CD8-positive, alpha-beta memory T cell (primary cell): ENCODE measurements at regions not wholly inside any gene's neighbourhood (a gene's known extent, or its start where the extent isn't known, plus 50 kb on each side); places are given as distances from the start of the nearest gene placed in this dataset.

Source experiments
- CTCF ChIA-PET: fragments of 350-600 bp; sonication (Branson Sonifier 250); formaldehyde crosslinking; loops from one replicate; lab custom pipeline; 2021; ENCODE audit warnings: antibody characterized with exemption; lab: Charles Lee
- POLR2A ChIA-PET: fragments of 350-600 bp; sonication (Branson Sonifier 250); formaldehyde crosslinking; loops from one replicate; lab custom pipeline; 2021; ENCODE audit warnings: antibody characterized with exemption; lab: Charles Lee
- DNase-seq, 5 donors: peaks; one replicate each; pipeline versions ENCODE4 v3.0.0 to v3.0.0-alpha.2; 2020 to 2022; ENCODE audit warnings: mixed read lengths in 1 of 5
- H3K27ac ChIP-seq: one replicate; pipeline ENCODE4 v1.7.0; 2013; ENCODE audit warnings: low read depth, mild to moderate bottlenecking, low read length, moderate library complexity
- H3K27me3 ChIP-seq: 2 replicates; pipeline ENCODE4 v1.7.0; 2013; ENCODE audit warnings: low read length, mild to moderate bottlenecking; ENCODE audit not compliant: insufficient read depth, poor library complexity, severe bottlenecking
- H3K36me3 ChIP-seq: 2 replicates; pipeline ENCODE4 v1.7.0; 2013; ENCODE audit warnings: mild to moderate bottlenecking, low read length, moderate library complexity; ENCODE audit not compliant: insufficient read depth
- H3K4me1 ChIP-seq: 2 replicates; pipeline ENCODE4 v1.7.0; 2013; ENCODE audit warnings: mild to moderate bottlenecking, low read length, moderate library complexity; ENCODE audit not compliant: insufficient read depth
- H3K4me3 ChIP-seq: 2 replicates; pipeline ENCODE4 v1.7.0; 2013; ENCODE audit warnings: mild to moderate bottlenecking, low read length
- H3K9me3 ChIP-seq: 2 replicates; pipeline ENCODE4 v1.7.0; 2013; ENCODE audit warnings: mild to moderate bottlenecking, low read length
- H3K27ac Mint-ChIP-seq, 8 donors: one replicate each; pipeline ENCODE4 v1.8.0; 2020 to 2021; ENCODE audit warnings: mixed read lengths in 8 of 8, mild to moderate bottlenecking in 6 of 8, inconsistent platforms in 3 of 8, moderate library complexity in 3 of 8
- H3K27me3 Mint-ChIP-seq, 2 donors: one replicate each; pipeline ENCODE4 v1.8.0; 2020 to 2021; ENCODE audit warnings: mixed read lengths in 2 of 2, mild to moderate bottlenecking in 1 of 2, moderate library complexity in 1 of 2
- H3K36me3 Mint-ChIP-seq, 3 donors: one replicate each; pipeline ENCODE4 v1.8.0; 2020 to 2021; ENCODE audit warnings: mixed read lengths in 3 of 3, inconsistent platforms in 1 of 3, mild to moderate bottlenecking in 1 of 3
- H3K4me1 Mint-ChIP-seq, 3 donors: one replicate each; pipeline ENCODE4 v1.8.0; 2020 to 2021; ENCODE audit warnings: mixed read lengths in 3 of 3, inconsistent platforms in 1 of 3, mild to moderate bottlenecking in 1 of 3
- H3K4me3 Mint-ChIP-seq, 7 donors: one replicate each; pipeline ENCODE4 v1.8.0; 2020 to 2021; ENCODE audit warnings: mixed read lengths in 7 of 7, mild to moderate bottlenecking in 6 of 7, moderate library complexity in 4 of 7, inconsistent platforms in 2 of 7
- H3K9me3 Mint-ChIP-seq, 5 donors: one replicate each; pipeline ENCODE4 v1.8.0; 2020 to 2022; ENCODE audit warnings: mixed read lengths in 5 of 5, mild to moderate bottlenecking in 3 of 5, moderate library complexity in 2 of 5, inconsistent platforms in 1 of 5

GRCh38 chr5:125106271-125106670 is 359.8 kb upstream of the ZNF608 start:
- Mint-ChIP-seq H3K27ac (no peak overlapping the region), H3K4me3 (no peak overlapping the region), H3K4me1 (no peaks in the 10 kb centered on the region), H3K9me3 (peaks cover 0 to 7% (median 3%) of the 10 kb centered on the region in 5 donors), H3K27me3 (no peaks in the 10 kb centered on the region), H3K36me3 (no peaks in the 10 kb centered on the region)
- DNase-seq: no peak
- Histone ChIP-seq H3K27ac (no peak overlapping the region), H3K4me3 (no peak overlapping the region), H3K36me3 (no peaks in the 10 kb centered on the region), H3K9me3 (no peaks in the 10 kb centered on the region), H3K27me3 (no peaks in the 10 kb centered on the region), H3K4me1 (no peaks in the 10 kb centered on the region)
- POLR2A ChIA-PET: no interaction called here
- CTCF ChIA-PET: no interaction called here

- Mint-ChIP-seq H3K9me3 (peaks cover 0 to 8% (median 4%) of the 10 kb centered on the region in 5 donors), H3K4me1 (no peaks in the 10 kb centered on the region), H3K36me3 (no peaks in the 10 kb centered on the region), H3K27me3 (no peaks in the 10 kb centered on the region), H3K4me3 (no peak overlapping the region), H3K27ac (no peak overlapping the region)
- DNase-seq: no peak
- no peaks in the 10 kb centered on the region for H3K4me1 ChIP-seq
- no peaks in the 10 kb centered on the region for H3K36me3 ChIP-seq
- ChIA-PET CTCF (no interaction called here), POLR2A (no interaction called here)
- no peaks in the 10 kb centered on the region for H3K9me3 ChIP-seq
- no peaks in the 10 kb centered on the region for H3K27me3 ChIP-seq
- H3K27ac ChIP-seq: no peak overlapping the region
- no peak overlapping the region for H3K4me3 ChIP-seq
These were observed 360.4 kb upstream of the ZNF608 start for GRCh38 chr5:125106881-125107280.

GRCh38 chr5:125109293-125109692 is 362.9 kb upstream of the ZNF608 start:
- H3K27ac ChIP-seq: no peak overlapping the region
- no peaks in the 10 kb centered on the region for H3K4me1 Mint-ChIP-seq
- H3K4me3 ChIP-seq: no peak overlapping the region
- no peaks in the 10 kb centered on the region for H3K27me3 Mint-ChIP-seq
- H3K36me3 Mint-ChIP-seq: no peaks in the 10 kb centered on the region
- DNase-seq: no peak
- ChIA-PET CTCF (no interaction called here), POLR2A (no interaction called here)
- H3K9me3 ChIP-seq: no peaks in the 10 kb centered on the region
- H3K27me3 ChIP-seq: no peaks in the 10 kb centered on the region
- no peak overlapping the region for H3K27ac Mint-ChIP-seq
- no peak overlapping the region for H3K4me3 Mint-ChIP-seq
- peaks cover 0 to 8% (median 4%) of the 10 kb centered on the region in 5 donors for H3K9me3 Mint-ChIP-seq
- H3K36me3 ChIP-seq: no peaks in the 10 kb centered on the region
- no peaks in the 10 kb centered on the region for H3K4me1 ChIP-seq

GRCh38 chr5:125109816-125110215 is 363.4 kb upstream of the ZNF608 start:
- Histone ChIP-seq H3K9me3 (no peaks in the 10 kb centered on the region), H3K27me3 (no peaks in the 10 kb centered on the region), H3K4me1 (no peaks in the 10 kb centered on the region), H3K36me3 (no peaks in the 10 kb centered on the region), H3K4me3 (no peak overlapping the region), H3K27ac (no peak overlapping the region)
- POLR2A ChIA-PET: no interaction called here
- peaks cover 0 to 8% (median 4%) of the 10 kb centered on the region in 5 donors for H3K9me3 Mint-ChIP-seq
- H3K27ac Mint-ChIP-seq: no peak overlapping the region
- no peak overlapping the region for H3K4me3 Mint-ChIP-seq
- CTCF ChIA-PET: no interaction called here
- H3K36me3 Mint-ChIP-seq: no peaks in the 10 kb centered on the region
- H3K27me3 Mint-ChIP-seq: no peaks in the 10 kb centered on the region
- no peak for DNase-seq
- no peaks in the 10 kb centered on the region for H3K4me1 Mint-ChIP-seq

- Histone ChIP-seq H3K27me3 (no peaks in the 10 kb centered on the region), H3K9me3 (no peaks in the 10 kb centered on the region), H3K27ac (no peak overlapping the region), H3K36me3 (no peaks in the 10 kb centered on the region), H3K4me3 (no peak overlapping the region), H3K4me1 (no peaks in the 10 kb centered on the region)
- Mint-ChIP-seq H3K9me3 (peaks cover 0 to 9% (median 7%) of the 10 kb centered on the region in 5 donors), H3K4me3 (no peak overlapping the region), H3K27ac (no peak overlapping the region), H3K36me3 (no peaks in the 10 kb centered on the region), H3K27me3 (no peaks in the 10 kb centered on the region), H3K4me1 (no peaks in the 10 kb centered on the region)
- ChIA-PET POLR2A (no interaction called here), CTCF (no interaction called here)
- no peak for DNase-seq
These were observed 365.8 kb upstream of the ZNF608 start for GRCh38 chr5:125112196-125112595.

- CTCF ChIA-PET: no interaction called here
- H3K27me3 ChIP-seq: no peaks in the 10 kb centered on the region
- no peaks in the 10 kb centered on the region for H3K36me3 ChIP-seq
- no peak overlapping the region for H3K4me3 ChIP-seq
- H3K4me1 ChIP-seq: no peaks in the 10 kb centered on the region
- POLR2A ChIA-PET: no interaction called here
- H3K27ac ChIP-seq: no peak overlapping the region
- no peaks in the 10 kb centered on the region for H3K9me3 ChIP-seq
- no peaks in the 10 kb centered on the region for H3K27me3 Mint-ChIP-seq
- no peak for DNase-seq
- H3K36me3 Mint-ChIP-seq: no peaks in the 10 kb centered on the region
- no peak overlapping the region for H3K27ac Mint-ChIP-seq
- H3K4me3 Mint-ChIP-seq: no peak overlapping the region
- no peaks in the 10 kb centered on the region for H3K4me1 Mint-ChIP-seq
- H3K9me3 Mint-ChIP-seq: peaks cover 0 to 10% (median 7%) of the 10 kb centered on the region in 5 donors
These were observed 366.9 kb upstream of the ZNF608 start for GRCh38 chr5:125113328-125113727.

- Histone ChIP-seq H3K4me1 (no peaks in the 10 kb centered on the region), H3K36me3 (no peaks in the 10 kb centered on the region), H3K27me3 (no peaks in the 10 kb centered on the region), H3K27ac (no peak overlapping the region), H3K4me3 (no peak overlapping the region), H3K9me3 (no peaks in the 10 kb centered on the region)
- H3K4me3 Mint-ChIP-seq: no peak overlapping the region
- ChIA-PET POLR2A (no interaction called here), CTCF (no interaction called here)
- H3K27me3 Mint-ChIP-seq: peaks cover 0 to 1% of the 10 kb centered on the region in 2 donors
- peaks cover 1 to 11% (median 8%) of the 10 kb centered on the region in 5 donors for H3K9me3 Mint-ChIP-seq
- no peak for DNase-seq
- no peaks in the 10 kb centered on the region for H3K36me3 Mint-ChIP-seq
- H3K4me1 Mint-ChIP-seq: no peaks in the 10 kb centered on the region
- H3K27ac Mint-ChIP-seq: no peak overlapping the region
These were observed 368.7 kb upstream of the ZNF608 start for GRCh38 chr5:125115195-125115525.

GRCh38 chr5:125117566-125117965 is 371.1 kb upstream of the ZNF608 start:
- Mint-ChIP-seq H3K9me3 (peaks cover 1 to 11% (median 5%) of the 10 kb centered on the region in 5 donors), H3K27ac (no peak overlapping the region), H3K4me3 (no peak overlapping the region), H3K4me1 (no peaks in the 10 kb centered on the region), H3K36me3 (no peaks in the 10 kb centered on the region), H3K27me3 (peaks cover 0 to 1% of the 10 kb centered on the region in 2 donors)
- no peak overlapping the region for H3K27ac ChIP-seq
- no peaks in the 10 kb centered on the region for H3K36me3 ChIP-seq
- ChIA-PET POLR2A (no interaction called here), CTCF (no interaction called here)
- H3K27me3 ChIP-seq: no peaks in the 10 kb centered on the region
- H3K9me3 ChIP-seq: no peaks in the 10 kb centered on the region
- no peak for DNase-seq
- no peak overlapping the region for H3K4me3 ChIP-seq
- H3K4me1 ChIP-seq: no peaks in the 10 kb centered on the region

- CTCF ChIA-PET: no interaction called here
- H3K9me3 ChIP-seq: no peaks in the 10 kb centered on the region
- Mint-ChIP-seq H3K36me3 (no peaks in the 10 kb centered on the region), H3K4me3 (no peak overlapping the region), H3K4me1 (no peaks in the 10 kb centered on the region), H3K27ac (no peak overlapping the region), H3K9me3 (peaks cover 1 to 22% (median 5%) of the 10 kb centered on the region in 5 donors), H3K27me3 (peaks cover 0 to 1% of the 10 kb centered on the region in 2 donors)
- POLR2A ChIA-PET: no interaction called here
- H3K27ac ChIP-seq: no peak overlapping the region
- H3K36me3 ChIP-seq: no peaks in the 10 kb centered on the region
- no peaks in the 10 kb centered on the region for H3K27me3 ChIP-seq
- no peaks in the 10 kb centered on the region for H3K4me1 ChIP-seq
- DNase-seq: no peak
- no peak overlapping the region for H3K4me3 ChIP-seq
These were observed 373.6 kb upstream of the ZNF608 start for GRCh38 chr5:125120012-125120411.
